ENCODE measurements at regions not wholly inside any gene's neighbourhood (a gene's known extent, or its start where the extent isn't known, plus 50 kb on each side); places are given as distances from the start of the nearest gene placed in this dataset.

GRCh38 chr20:12511499-12511898 lies 497.3 kb upstream of the SPTLC3 start:
- peaks cover 0 to 6% of the 10 kb centered on the region in 2 experiments; a peak in 3 of 4 replicates for H3K4me1 Mint-ChIP-seq
- Histone ChIP-seq H2BK15ac (ENCODE audit: low read depth, low read length) (no peak overlapping the region), H3K27me3 (ENCODE audit: insufficient read depth, low read length) (no peaks in the 10 kb centered on the region), H3K79me1 (ENCODE audit: insufficient read depth, low read depth, low read length, poor library complexity, severe bottlenecking) (no peaks in the 10 kb centered on the region), H3K4me2 (ENCODE audit: insufficient read depth, insufficient read length, low read length) (no peak overlapping the region), H3K9ac (ENCODE audit: extremely low read depth, insufficient read length, low read length) (no peak overlapping the region), H3T11ph (ENCODE audit: low read length) (no peak overlapping the region), H3K27ac (ENCODE audit: insufficient read length, low read depth, low read length) (no peak overlapping the region), H2BK120ac (ENCODE audit: low read depth, low read length, poor library complexity, severe bottlenecking) (no peak overlapping the region), H2AFZ (ENCODE audit: low read length) (no peak overlapping the region), H3K23ac (ENCODE audit: insufficient read length, low read depth, low read length) (no peak overlapping the region), H3K18ac (ENCODE audit: insufficient read length, low read depth, low read length) (no peak overlapping the region), H4K5ac (ENCODE audit: insufficient read length, low read depth, low read length) (no peak overlapping the region), H3K56ac (ENCODE audit: insufficient read length, low read depth, low read length) (no peak overlapping the region), H4K91ac (ENCODE audit: insufficient read length, low read depth, low read length) (no peak overlapping the region), H2BK12ac (ENCODE audit: insufficient read length, low read depth, low read length) (no peak overlapping the region), H2BK20ac (ENCODE audit: low read depth, low read length, poor library complexity, severe bottlenecking) (no peak overlapping the region), H3K4ac (ENCODE audit: low read depth, low read length) (no peak overlapping the region), H3K79me2 (ENCODE audit: insufficient read depth, low read length) (no peaks in the 10 kb centered on the region), H3K14ac (ENCODE audit: insufficient read depth, low read length) (no peak overlapping the region), H4K20me1 (ENCODE audit: control insufficient read depth, insufficient read depth, insufficient read length) (no peaks in the 10 kb centered on the region), H3K9me3 (ENCODE audit: control insufficient read depth, low read depth, low read length) (no peaks in the 10 kb centered on the region), H3K23me2 (ENCODE audit: insufficient read length, low read depth, low read length, poor library complexity, severe bottlenecking) (no peaks in the 10 kb centered on the region), H2AK5ac (ENCODE audit: insufficient read length, low read length) (no peak overlapping the region), H4K8ac (replicated peaks; ENCODE audit: insufficient read length, low read depth, low read length) (no peak overlapping the region), H2BK5ac (ENCODE audit: insufficient read length, low read length) (no peak overlapping the region), H3K4me1 (ENCODE audit: insufficient read depth, low read length) (peaks cover 5% of the 10 kb centered on the region; the same call in 1 of the 2 replicates)
- no peak for DNase-seq
- H3K9me3 Mint-ChIP-seq: no peaks in the 10 kb centered on the region
- TF ChIP-seq CTCF (conservative IDR thresholded peaks at IDR 0.05): no peak
- H3K27ac Mint-ChIP-seq: no peak overlapping the region
- H3K27me3 Mint-ChIP-seq (ENCODE audit: low read depth): no peaks in the 10 kb centered on the region
- no peaks in the 10 kb centered on the region; a peak in 1 of 7 replicates for H3K36me3 Mint-ChIP-seq (ENCODE audit: insufficient read depth in 1 of 3, low read depth in 3 of 3)
- WGBS (ENCODE audit: extremely low coverage, insufficient read length, low lambda C conversion rate): no CpG with 5 or more reads among the region's 3 CpGs
- no peak overlapping the region for H3K4me3 Mint-ChIP-seq
